OCI-LY1 (cell line): ENCODE measurements at regions not wholly inside any gene's neighbourhood (a gene's known extent, or its start where the extent isn't known, plus 50 kb on each side); places are given as distances from the start of the nearest gene placed in this dataset.

ENCODE experiments used
- H2AFZ ChIP-seq: fragments of 200-600 bp; sonication (generic), shearing (Covaris generic); 2 replicates; pipeline ENCODE4 v1.6.0; 2014; ENCODE audit warnings: antibody characterized with exemption, mild to moderate bottlenecking, low read length
- H3F3A ChIP-seq: fragments of 200-600 bp; sonication (generic), shearing (Covaris generic); 2 replicates; pipeline ENCODE4 v1.6.0; 2014; ENCODE audit warnings: mild to moderate bottlenecking, antibody characterized with exemption, low read length, moderate library complexity; ENCODE audit not compliant: insufficient read depth
- H3K27ac ChIP-seq: fragments of 200-600 bp; sonication (generic); 2 replicates; pipeline ENCODE4 v1.5.1; 2014; ENCODE audit warnings: low read length, mixed run types, mild to moderate bottlenecking, low read depth; ENCODE audit not compliant: poor library complexity, severe bottlenecking
- H3K27me3 ChIP-seq: fragments of 200-600 bp; sonication (generic); 2 replicates; pipeline ENCODE4 v1.6.0; 2014; ENCODE audit warnings: antibody characterized with exemption, mild to moderate bottlenecking, low read length, moderate library complexity; ENCODE audit not compliant: insufficient read depth
- H3K36me3 ChIP-seq: fragments of 200-600 bp; sonication (generic); 2 replicates; pipeline ENCODE4 v1.6.1; 2014; ENCODE audit warnings: mild to moderate bottlenecking, antibody characterized with exemption, low read length, moderate library complexity, mixed read lengths; ENCODE audit not compliant: insufficient read depth
- H3K4me1 ChIP-seq: fragments of 200-600 bp; sonication (generic); 2 replicates; pipeline ENCODE4 v1.5.1; 2014; ENCODE audit warnings: mild to moderate bottlenecking, low read length, moderate library complexity; ENCODE audit not compliant: insufficient read depth, severe bottlenecking
- H3K4me2 ChIP-seq: fragments of 200-600 bp; sonication (generic), shearing (Covaris generic); 2 replicates; pipeline ENCODE4 v1.6.1; 2014; ENCODE audit warnings: low read length
- H3K4me3 ChIP-seq: fragments of 200-600 bp; sonication (generic); 2 replicates; pipeline ENCODE4 v1.5.1; 2014; ENCODE audit warnings: low read length, low read depth, mild to moderate bottlenecking, mixed read lengths; ENCODE audit not compliant: poor library complexity, severe bottlenecking
- H3K79me2 ChIP-seq: fragments of 200-600 bp; shearing (Covaris generic); 2 replicates; pipeline ENCODE4 v1.6.1; 2016; ENCODE audit warnings: mixed run types, low read length, mixed read lengths; ENCODE audit not compliant: insufficient read depth
- H3K9ac ChIP-seq: fragments of 200-600 bp; sonication (generic), shearing (Covaris generic); 2 replicates; pipeline ENCODE4 v1.6.1; 2014; ENCODE audit warnings: mild to moderate bottlenecking, low read length, mixed read lengths
- H3K9me2 ChIP-seq: fragments of 200-600 bp; sonication (generic), shearing (Covaris generic); 2 replicates; pipeline ENCODE4 v1.6.1; 2014; ENCODE audit warnings: low read depth, mild to moderate bottlenecking, low read length, mixed read lengths
- H3K9me3 ChIP-seq: fragments of 200-600 bp; shearing (Covaris generic); 2 replicates; pipeline ENCODE4 v1.6.1; 2014; ENCODE audit warnings: low read length, mixed read lengths
- H4K20me1 ChIP-seq: fragments of 200-600 bp; sonication (generic), shearing (Covaris generic); 2 replicates; pipeline ENCODE4 v1.6.0; 2016; ENCODE audit warnings: mild to moderate bottlenecking, low read length; ENCODE audit not compliant: insufficient read depth
- CTCF ChIP-seq: fragments of 200-600 bp; sonication (generic), shearing (Covaris generic); IDR thresholded peaks from 2 replicates; pipeline ENCODE4 v1.5.1; 2017; ENCODE audit warnings: mild to moderate bottlenecking, antibody characterized with exemption, low read length, moderate library complexity, mixed read lengths
- EZH2 ChIP-seq: fragments of 200-600 bp; sonication (generic), shearing (Covaris generic); IDR thresholded peaks from 2 replicates; pipeline ENCODE4 v1.8.0; 2017; ENCODE audit warnings: borderline replicate concordance, mixed run types, mild to moderate bottlenecking, antibody characterized with exemption, low read length, moderate library complexity, mixed read lengths

DNA sequence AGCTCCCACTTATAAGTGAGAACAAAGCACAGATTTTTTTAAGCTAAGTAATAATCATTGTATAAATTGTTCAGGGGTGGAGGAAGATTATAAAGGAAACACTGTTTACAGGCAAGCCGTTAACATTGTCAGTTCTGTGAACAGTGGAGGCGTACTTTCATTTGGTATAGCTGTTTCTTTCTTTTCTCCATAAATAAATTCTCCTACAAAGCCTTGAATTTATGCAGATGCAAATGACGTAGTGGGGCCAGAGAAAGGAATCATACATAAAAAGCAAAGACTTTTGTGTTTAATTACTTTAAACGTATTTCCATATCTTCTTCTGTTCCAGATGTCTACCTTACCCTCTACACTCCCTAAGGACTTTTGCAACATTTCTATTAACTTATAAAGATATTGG is 914.9 kb downstream of the ZPLD1 start:
- H2AFZ ChIP-seq = no peak overlapping the region
- no peak for TF ChIP-seq CTCF
- TF ChIP-seq EZH2 = no peak
- no peaks in the 10 kb centered on the region for H3K4me1 ChIP-seq
- H3K4me3 ChIP-seq = no peak overlapping the region
- no peaks in the 10 kb centered on the region for H4K20me1 ChIP-seq
- no peaks in the 10 kb centered on the region for H3K9me3 ChIP-seq
- H3K36me3 ChIP-seq = no peaks in the 10 kb centered on the region
- H3K4me2 ChIP-seq = no peak overlapping the region
- no peaks in the 10 kb centered on the region for H3K27me3 ChIP-seq
- no peak overlapping the region for H3K27ac ChIP-seq
- H3K9ac ChIP-seq = no peak overlapping the region
- no peaks in the 10 kb centered on the region for H3K9me2 ChIP-seq
- H3F3A ChIP-seq = no peaks in the 10 kb centered on the region
- H3K79me2 ChIP-seq = no peaks in the 10 kb centered on the region

GRCh38 chr3:103365467-103365866 is 930.7 kb downstream of the ZPLD1 start:
- Histone ChIP-seq H3K4me2 (no peak overlapping the region), H3K27ac (no peak overlapping the region), H3K9ac (no peak overlapping the region), H3K4me1 (no peaks in the 10 kb centered on the region), H3K4me3 (no peak overlapping the region), H3K36me3 (no peaks in the 10 kb centered on the region), H4K20me1 (no peaks in the 10 kb centered on the region), H3K79me2 (no peaks in the 10 kb centered on the region), H3K9me2 (no peaks in the 10 kb centered on the region), H3K9me3 (no peaks in the 10 kb centered on the region), H2AFZ (no peak overlapping the region), H3K27me3 (no peaks in the 10 kb centered on the region), H3F3A (no peaks in the 10 kb centered on the region)
- TF ChIP-seq CTCF (no peak), EZH2 (no peak)

GRCh38 chr3:103367481-103367880 is 932.7 kb downstream of the ZPLD1 start:
- Histone ChIP-seq H3K9ac (no peak overlapping the region), H3K9me3 (no peaks in the 10 kb centered on the region), H3K4me3 (no peak overlapping the region), H3K4me2 (no peak overlapping the region), H2AFZ (no peak overlapping the region), H3F3A (no peaks in the 10 kb centered on the region), H3K36me3 (no peaks in the 10 kb centered on the region), H3K27ac (no peak overlapping the region), H3K79me2 (no peaks in the 10 kb centered on the region), H3K9me2 (no peaks in the 10 kb centered on the region), H4K20me1 (no peaks in the 10 kb centered on the region), H3K4me1 (no peaks in the 10 kb centered on the region), H3K27me3 (no peaks in the 10 kb centered on the region)
- TF ChIP-seq EZH2 (no peak), CTCF (no peak)
